NB4 (cell line): ENCODE measurements at regions not wholly inside any gene's neighbourhood (a gene's known extent, or its start where the extent isn't known, plus 50 kb on each side); places are given as distances from the start of the nearest gene placed in this dataset.

Experiments used
- CTCF ChIP-seq: IDR thresholded peaks from one replicate; pipeline ENCODE4 v1.5.1; 2012; ENCODE audit warnings: low read depth, low read length
- MAX ChIP-seq: IDR thresholded peaks from 2 replicates; pipeline ENCODE4 v1.6.1; 2011; ENCODE audit warnings: low read depth, low read length

GRCh38 chr2:239669899-239670460 is 269.2 kb upstream of the HDAC4 start:
- TF ChIP-seq MAX, result no peak
- TF ChIP-seq CTCF, result no peak
